NCI-H2107 treated with DMSO at 0.1 percent for 48 hours (cell line): ENCODE measurements at regions not wholly inside any gene's neighbourhood (a gene's known extent, or its start where the extent isn't known, plus 50 kb on each side); places are given as distances from the start of the nearest gene placed in this dataset.

Experiments used
- DNase-seq: peaks from one replicate; lab custom pipeline; 2025; ENCODE audit not compliant: unreplicated experiment; lab: John Stamatoyannopoulos, UW

DNA sequence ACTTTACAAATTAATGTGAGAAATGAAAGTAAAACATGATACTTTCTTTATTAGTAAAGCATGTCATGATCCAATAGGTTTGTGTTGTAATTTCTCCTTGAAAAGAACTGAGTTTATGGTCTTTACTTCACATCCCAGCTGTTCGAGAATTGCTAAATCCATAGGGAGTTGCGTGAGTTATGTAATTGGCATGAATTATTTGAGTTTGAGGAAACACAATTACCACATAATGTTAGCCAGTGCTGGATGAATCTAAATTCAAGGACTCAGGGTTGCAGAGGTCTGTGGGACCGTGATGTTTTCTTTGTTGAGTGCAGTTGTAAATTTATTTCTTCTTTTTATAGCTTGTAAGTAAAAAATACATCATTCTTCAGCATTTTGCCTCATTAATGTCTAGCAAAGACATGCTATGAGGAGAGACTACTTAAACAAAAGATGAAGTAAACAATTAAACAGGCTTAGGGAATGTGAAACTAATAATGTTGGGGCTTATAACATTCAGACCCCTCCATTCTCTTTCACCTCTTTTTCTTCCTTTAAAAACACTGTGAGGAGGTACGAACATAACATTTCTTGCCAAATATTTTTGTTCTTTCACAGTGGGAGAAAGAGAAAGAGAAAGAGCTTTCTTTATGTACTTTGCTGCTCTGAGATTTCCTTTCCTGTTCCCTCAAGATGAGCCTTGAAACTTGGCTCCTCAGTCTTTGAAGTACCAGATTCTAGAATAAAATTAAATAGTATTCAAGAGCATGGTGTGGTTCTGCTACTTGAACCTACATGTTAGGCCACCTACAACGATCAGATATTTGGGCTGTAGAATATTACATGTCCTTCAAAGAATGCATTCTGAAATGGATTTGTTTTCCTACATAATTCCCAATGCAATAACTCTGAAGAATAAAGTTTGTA lies 159.6 kb upstream of the ANK2 start:
- no peak for DNase-seq

- no peak for DNase-seq
Observed at GRCh38 chr4:112894480-112894879, 155.0 kb upstream of the ANK2 start.

GRCh38 chr4:112894951-112895350 lies 154.5 kb upstream of the ANK2 start:
- no peak for DNase-seq

DNA sequence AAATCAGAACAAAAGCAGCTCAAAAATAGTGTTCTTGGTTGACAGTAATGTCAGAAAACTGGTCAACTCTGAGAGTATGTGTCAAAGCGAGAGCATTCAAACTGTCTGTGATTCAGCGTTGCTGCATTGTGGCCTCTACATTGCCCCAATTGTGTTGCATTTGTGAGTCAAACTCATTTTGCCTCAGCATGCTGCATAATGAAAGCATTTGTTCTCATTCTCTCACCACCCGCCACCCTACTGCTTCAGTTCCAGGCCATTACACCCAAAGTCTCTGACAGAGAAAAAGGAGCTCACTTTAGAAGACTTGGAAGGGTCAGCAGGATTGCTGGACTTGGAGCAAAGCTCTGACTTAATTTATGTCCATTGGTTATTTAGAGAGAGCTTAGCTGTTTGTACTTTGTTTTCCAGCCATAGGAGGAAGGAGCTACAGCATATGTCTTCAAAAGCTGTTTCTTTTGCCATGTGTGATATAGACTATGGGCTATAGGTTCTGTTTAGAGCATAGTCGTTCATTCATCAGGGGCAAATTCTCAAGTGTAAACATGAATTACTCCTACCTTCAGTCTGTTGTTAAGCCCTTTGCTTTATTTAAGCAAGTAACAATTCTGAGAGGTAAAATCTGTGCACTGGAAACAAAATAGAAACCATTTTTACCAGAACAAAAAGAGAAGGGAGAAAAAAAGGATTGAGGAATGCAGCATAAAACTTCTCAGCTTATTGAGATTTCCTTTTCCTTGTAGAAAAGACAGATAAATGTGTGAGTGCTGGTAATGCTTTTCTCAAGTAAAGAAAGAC lies 153.4 kb upstream of the ANK2 start:
- DNase-seq, result no peak

DNA sequence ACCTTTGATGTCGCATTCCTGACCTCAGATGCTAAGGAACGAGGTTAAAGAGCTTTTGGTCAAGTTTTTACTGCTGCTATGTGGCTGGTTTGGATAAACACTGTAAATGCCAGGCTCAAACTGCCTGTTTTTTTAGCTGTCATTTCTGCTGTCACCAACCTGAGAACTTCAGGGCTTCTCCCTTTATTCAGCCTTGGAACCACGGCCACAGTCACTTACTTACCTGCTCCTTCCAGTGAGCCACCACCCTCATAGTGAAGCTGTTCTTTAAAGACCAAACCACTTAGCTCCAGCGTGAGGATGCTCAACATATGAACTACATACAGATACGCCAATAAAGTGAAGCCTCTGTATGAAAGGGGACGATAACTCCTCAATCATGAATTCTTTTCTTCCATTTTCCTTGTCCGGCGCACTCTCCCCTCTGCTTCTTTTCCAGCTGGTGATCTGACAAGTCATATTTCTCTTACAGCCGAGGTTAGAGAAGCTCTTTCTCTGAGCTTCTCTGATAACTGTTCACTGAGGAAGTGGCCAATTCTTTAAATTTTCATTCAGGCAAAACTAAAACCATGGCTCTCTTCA lies 152.8 kb upstream of the ANK2 start:
- DNase-seq, result no peak

GRCh38 chr4:112897543-112897942 lies 151.9 kb upstream of the ANK2 start:
- DNase-seq, result no peak

DNA sequence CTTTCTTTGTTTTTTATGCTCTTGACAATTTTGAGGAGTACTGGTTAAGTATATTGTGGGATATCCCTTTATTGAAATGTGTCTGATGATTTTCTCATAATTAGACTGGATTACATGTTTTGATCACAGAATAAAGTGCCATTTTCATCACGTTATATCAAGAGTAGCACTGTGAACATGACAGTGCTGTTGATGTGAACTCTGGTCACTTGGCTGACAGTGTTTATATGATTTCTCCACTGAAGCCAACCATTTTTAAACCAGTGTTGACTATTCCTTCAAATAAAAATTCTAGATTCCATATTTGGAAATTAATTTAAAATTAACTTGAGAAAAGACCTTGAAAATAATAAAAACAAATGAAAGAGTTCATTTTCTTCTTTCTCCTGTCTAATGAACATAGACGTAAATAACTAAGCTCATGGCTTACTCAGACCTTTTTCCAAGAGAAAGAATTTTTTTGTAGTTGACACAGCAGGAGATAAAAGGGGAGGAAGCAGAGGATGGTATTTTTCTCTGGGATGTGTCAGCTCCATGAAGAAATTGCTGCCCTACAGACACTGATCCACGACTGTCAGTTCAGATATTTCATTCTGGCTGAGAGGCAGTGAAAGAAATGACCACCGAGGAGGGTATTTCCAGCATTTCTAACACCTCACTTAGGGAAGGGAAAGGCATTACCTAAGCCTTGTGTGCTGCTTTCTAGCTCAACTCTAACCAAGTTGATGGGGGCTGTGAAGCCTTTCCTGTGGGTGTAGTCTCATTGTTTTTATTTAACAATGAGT lies 150.9 kb upstream of the ANK2 start:
- DNase-seq, result no peak

DNA sequence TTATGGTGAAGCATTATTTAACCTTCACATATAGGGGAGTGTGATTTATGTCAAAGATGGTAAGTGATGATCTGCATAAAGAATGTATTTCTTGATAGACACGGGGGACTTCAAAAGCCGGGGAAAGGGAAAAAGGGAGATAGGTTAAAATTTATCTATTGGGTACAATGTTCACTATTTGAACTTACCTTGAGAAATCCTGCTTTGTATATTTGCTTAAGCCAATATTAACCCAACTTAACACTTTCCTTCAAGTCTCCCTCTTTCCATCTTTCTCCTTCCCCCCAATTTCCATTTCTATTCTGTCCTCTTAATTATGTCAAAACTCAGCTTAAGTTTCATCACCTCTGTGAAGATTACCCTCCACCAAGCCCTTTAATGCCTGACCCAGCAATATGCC lies 149.0 kb upstream of the ANK2 start:
- DNase-seq, result no peak

GRCh38 chr4:112901962-112902411 lies 147.5 kb upstream of the ANK2 start:
- DNase-seq, result no peak

DNA sequence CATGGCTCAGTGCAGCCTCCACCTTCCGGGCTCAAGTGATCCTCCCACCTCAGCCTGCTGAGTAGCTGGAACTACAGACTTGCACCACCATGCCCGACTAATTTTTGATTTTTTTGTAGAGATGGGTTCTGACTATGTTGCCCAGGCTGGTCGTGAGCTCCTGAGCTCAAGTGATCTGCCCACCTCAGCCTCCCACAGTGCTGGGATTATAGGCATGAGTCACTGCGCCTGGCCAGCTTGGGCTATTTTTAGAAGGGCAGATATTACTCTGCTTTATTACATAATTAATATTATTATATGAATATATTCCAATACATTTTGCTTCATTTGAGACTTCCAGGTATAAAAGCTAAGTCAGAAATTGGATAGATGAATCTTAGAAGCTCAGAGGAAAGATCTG lies 143.7 kb upstream of the ANK2 start:
- no peak for DNase-seq

- DNase-seq, result no peak
Observed at GRCh38 chr4:112908511-112908910, 140.9 kb upstream of the ANK2 start.

DNA sequence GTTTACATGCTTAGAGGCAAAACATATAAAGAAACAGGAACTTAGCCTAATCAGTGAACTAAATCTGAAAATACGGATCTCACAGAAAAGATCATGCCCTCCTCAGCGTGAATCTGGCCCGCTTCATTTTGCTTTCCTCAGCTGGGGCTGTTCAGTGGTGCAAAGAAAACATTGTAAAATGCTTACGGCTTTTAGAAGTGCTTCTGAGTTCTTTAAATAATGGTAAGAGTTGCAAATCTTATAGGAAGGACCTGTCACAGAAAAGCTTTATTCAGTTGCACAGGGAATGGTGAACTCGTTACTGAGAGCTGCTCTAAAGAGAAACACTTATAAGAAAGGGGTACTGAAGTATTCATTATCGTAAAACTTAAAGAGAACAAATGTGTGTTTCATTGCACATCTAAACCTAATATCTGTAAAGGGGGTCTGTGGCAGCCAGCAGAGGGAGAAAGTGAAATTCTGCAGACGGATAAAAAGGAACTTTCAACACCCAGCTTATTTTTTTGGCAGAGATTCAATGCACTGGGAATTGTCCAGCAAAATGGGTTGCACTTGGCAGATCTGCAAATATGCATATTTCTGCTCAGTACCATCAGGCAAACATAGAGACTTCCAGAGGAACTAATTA lies 139.2 kb upstream of the ANK2 start:
- no peak for DNase-seq

- DNase-seq, result no peak
Observed at GRCh38 chr4:112916868-112917267, 132.6 kb upstream of the ANK2 start.

DNA sequence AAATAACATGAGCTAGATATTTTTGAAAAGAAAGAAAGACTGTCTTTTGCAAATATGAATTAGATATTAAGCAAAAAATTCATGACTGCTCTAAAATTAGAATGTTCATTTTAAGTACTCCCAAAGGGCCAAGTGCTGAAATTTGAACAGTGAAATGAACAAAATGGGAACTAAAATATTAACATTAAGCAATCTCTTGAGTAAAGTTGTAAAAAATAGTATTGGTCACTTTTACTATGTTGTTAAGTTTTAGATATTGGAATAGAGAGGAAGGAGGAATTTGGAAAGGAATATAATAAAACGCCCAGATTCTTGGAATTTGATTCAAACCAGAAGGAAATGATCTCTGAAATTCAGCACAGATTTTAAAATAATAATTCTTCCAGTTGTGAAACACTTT lies 125.9 kb upstream of the ANK2 start:
- no peak for DNase-seq

GRCh38 chr4:112926819-112927218 lies 122.6 kb upstream of the ANK2 start:
- DNase-seq, result no peak

DNA sequence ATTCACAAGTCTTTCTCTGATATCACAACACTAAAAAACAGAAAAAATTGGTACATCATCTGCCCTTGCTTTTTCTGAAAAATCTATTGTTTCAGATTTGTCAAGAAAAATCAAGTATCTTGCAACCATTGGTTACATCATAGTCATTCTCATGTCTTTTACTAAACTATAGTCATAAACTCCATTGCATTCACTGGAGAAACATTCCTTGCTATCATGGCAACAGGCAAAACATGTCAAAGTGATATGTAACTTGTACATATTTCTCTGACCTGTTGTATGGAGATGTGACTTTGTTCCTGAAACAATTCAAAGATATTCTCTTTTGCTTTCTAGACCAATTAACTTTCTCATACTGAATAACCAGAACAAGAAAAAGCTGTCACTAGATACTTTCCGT lies 121.9 kb upstream of the ANK2 start:
- DNase-seq, result no peak

GRCh38 chr4:112931001-112931400 lies 118.5 kb upstream of the ANK2 start:
- no peak for DNase-seq

GRCh38 chr4:112933790-112934189 lies 115.7 kb upstream of the ANK2 start:
- DNase-seq, result no peak

GRCh38 chr4:112938461-112939058 lies 110.9 kb upstream of the ANK2 start:
- no peak for DNase-seq

GRCh38 chr4:112939901-112940300 lies 109.6 kb upstream of the ANK2 start:
- no peak for DNase-seq
